NOMO-1 (cell line): ENCODE measurements at regions not wholly inside any gene's neighbourhood (a gene's known extent, or its start where the extent isn't known, plus 50 kb on each side); places are given as distances from the start of the nearest gene placed in this dataset.
"Not testable (repeated sequence)": the region's sequence is repeated elsewhere in the genome, so short reads cannot be mapped to it uniquely, and the experiment has no call there.

Experiments used
- DNase-seq, 2 experiments: peaks; one replicate each; lab custom pipeline; 2025; ENCODE audit not compliant: unreplicated experiment in 2 of 2; lab: John Stamatoyannopoulos, UW

- no peak for DNase-seq
These were observed 112.8 kb upstream of the EOLA2 start for GRCh38 chrX:150051096-150051495.

GRCh38 chrX:150052226-150052625 lies 113.9 kb upstream of the EOLA2 start:
- DNase-seq = no peak

- no peak for DNase-seq
These were observed 120.4 kb upstream of the EOLA2 start for GRCh38 chrX:150058728-150059127.

DNA sequence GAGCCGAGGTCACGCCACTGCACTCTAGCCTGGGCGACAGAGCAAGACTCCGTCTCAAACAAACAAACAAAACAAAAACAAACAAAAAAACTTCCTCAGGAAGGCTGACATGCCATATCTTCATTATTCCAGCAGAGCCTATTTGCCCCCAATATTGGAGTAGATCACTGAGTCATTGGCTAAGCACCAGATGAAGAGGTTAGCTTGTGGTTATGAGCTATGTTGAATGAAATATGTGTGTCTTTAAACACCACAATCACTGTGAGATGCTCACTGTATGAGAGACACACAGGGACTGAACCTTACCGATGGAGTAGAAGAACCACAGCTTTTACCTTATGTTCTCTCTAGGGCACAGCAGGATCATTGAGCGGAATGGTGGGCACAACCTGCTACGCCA lies 122.1 kb upstream of the EOLA2 start:
- no peak for DNase-seq

DNA sequence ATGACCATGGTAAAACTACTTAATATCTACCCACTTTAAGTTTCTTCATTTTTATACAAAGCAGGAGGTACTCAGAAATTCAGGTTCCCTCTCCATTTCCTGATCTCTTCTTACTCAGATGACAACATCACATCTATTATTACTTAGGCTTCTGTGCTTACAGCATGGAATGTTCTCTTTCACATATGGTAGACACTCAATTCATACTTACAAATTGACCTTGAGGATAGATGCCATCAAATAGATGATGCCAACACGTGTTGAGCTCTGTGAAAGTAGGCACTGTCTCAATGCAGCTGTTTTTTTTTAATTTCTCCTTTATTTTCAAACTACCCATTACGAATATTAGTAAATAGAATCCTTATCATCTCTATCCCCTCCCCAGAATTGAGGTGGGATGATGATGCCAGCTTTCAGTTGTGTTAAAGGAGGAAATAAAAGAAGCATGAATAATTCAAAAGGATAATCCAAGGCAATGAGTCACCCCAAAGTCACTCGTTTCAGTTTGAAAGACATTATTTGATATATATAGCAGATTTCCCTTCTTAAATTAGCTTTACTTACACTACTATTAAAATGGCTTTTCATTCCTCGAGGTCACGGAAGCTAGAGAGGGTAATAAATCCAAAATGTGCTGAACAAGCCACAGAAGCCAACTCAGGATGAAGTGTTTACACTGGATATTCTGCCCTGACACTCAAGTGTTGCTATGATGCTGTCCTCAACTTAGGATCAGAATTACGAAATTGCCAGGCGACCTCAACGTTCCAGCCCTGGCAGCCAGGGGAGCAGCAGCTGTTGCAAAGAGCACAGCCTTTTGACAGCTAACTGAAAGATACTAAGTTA lies 124.2 kb upstream of the EOLA2 start:
- peak in 1 of 2 experiments; percentile 11 for DNase-seq

GRCh38 chrX:150063138-150063518 lies 124.8 kb upstream of the EOLA2 start:
- no peak for DNase-seq

GRCh38 chrX:150063674-150064073 lies 125.4 kb upstream of the EOLA2 start:
- DNase-seq = peak; percentile 72 to 87

DNA sequence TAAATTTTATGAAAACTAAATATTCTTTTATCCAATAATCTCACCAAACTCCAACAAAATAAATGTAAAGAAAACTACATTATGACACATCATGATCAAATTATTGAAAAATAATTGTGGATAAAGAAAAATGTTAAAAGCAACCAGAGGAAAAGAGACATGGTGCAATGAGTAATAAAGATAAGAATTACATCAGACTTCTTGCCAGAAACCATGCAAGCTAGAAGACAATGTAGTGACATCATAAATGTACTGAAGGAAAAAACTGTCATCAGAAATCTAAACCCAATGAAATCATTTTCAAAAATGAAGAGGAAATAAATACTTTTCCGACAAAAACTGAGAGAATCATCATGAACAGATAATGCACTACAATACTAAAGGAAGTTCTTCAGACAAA lies 135.9 kb upstream of the EOLA2 start:
- DNase-seq = no peak

DNA sequence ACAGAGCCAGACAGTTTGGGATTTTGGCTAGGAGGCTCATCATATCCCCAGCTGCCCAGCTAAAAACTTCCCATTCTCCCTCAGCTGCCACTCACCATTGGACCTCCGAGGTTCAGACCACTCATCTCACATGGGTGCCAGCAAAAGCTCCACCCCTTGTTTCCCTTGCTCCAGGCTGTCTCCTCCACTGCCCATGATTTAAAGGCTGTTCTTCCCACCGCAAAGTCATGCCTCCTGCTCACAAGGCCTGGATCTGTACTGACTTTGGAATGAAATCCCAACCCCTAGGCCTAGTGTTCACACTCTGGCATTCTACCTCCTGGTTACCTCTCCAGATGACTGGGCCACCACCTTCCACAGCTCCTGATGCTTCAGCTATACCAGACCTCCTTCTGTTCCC lies 142.2 kb upstream of the EOLA2 start:
- DNase-seq = no peak

DNA sequence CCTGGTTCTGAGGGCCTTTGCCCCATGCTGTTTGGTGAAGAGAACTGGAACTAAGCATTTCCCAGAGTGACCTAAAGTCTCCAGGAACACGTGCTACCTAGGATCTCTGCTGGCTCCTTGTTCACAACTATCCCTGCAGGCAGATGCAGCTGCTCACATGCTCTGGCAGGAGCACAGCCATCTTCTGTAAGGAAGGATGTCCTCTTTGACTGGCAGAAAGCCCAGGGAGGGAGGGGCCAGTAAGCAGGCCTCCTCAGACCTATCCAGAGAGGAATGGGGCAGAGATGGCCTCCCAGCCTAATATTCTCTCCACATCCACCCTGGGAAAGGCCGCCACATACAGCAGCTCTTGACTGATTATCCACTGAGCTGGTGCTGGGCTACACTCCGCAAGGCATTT lies 142.8 kb upstream of the EOLA2 start:
- DNase-seq = no peak

- no peak for DNase-seq
These were observed 146.4 kb upstream of the EOLA2 start for GRCh38 chrX:150084496-150085229.

DNA sequence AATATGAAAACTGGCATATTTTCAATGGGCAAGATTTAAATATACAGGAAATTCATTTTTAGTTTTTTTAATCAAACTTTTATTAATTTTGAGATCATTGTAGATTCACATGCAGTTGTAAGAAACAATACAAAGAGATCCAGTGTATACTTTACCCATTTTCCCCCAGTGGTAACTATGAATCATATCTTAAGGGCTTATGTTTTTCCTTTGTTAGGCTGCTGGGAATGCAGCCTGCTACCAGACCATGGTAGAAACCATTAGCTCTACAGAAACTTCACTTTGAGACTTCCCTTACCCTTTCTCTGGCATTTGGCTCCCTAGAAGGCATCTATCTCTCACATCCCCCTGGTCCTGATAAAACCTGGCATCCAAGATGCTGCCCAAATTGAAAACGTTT lies 147.6 kb upstream of the EOLA2 start:
- no peak for DNase-seq

- DNase-seq = no peak
These were observed 148.1 kb upstream of the EOLA2 start for GRCh38 chrX:150086371-150086770.

DNA sequence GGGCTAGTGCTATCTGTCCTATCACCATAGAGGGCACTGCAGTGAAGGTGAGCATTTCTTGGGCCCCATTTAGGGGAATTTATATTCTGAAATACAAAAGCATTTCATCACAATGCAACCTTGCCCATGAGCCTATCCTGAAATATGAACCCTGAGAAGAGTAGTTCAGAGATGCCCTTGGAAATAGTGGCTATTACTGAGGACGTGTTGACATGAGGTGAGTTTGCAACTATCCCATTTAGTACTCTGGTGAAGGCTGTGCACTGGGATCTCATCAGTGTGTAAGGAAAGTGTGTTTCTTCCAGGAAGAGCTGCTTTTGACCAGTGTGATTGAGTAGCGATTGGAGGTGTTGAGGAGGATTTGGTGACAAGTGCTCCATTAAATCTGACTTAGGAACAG lies 149.3 kb upstream of the EOLA2 start:
- no peak for DNase-seq

DNA sequence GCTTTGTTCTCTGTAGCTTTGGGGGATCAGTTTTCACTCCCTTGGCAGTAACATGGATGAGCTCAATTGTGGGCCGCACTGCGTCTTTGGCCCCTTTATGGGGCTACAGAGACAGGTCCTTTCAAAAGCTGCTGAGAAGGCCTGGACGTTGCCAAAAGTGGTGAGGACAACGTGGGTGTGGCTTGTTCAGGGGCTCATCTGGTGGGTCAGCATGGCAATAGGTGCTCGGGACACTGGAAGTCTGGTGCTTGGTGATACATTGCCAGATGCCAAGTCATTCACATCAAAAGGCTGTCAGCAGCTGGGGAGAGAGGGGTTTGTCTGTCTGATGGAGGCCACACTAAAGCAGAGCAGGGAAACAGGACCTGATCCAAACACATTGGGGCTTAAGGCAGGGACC lies 149.8 kb upstream of the EOLA2 start:
- DNase-seq = no peak

DNA sequence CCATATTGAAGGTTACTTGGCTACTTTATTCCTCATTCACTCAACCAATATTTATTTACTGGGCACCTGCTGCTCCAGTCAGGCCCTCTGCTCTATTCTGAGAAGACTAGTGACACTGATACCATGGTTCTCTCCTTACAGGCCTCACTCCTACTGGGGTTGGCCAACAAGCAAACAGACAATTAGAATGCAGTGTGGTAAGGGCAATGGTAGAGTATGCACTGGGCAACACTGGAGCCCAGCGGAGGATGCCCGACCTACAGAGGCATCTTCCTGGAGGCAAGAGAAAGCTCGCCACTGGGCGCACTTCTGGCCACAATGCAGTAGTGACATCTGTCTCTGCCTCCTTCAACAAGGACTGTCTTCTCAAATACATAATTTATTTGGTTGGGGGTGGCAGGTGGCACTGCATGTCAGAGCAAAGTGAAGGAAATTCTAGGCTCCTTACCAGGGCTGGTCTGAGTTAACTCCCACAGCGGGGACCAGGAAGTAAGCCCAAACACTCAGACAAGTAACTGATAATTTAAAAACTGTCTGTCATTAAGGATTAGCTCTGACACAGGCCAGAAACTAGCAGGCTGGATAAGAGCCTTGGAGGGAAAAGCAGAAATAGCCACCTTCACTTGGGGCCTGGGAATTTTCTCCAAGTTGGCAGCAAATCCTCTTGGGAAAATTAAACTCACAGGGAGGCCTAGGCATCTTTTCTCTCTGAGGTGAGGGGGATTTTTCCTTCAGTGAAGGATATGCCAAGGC lies 150.7 kb upstream of the EOLA2 start:
- DNase-seq = no peak

DNA sequence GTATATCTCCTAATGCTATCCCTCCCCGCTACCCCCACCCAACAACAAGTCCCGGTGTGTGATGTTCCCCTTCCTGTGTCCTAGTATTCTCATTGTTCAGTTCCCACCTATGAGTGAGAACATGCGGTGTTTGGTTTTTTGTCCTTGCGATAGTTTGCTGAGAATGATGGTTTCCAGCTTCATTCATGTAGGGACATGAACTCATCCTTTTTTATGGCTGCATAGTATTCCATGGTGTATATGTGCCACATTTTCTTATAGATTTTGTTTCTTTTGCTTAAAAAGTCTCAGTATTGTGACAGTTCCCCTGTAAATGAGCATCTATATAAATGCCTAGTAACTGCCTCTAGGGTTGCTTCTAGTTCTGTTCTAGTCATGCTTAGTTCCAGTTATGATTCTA lies 153.0 kb upstream of the EOLA2 start:
- DNase-seq = not testable (repeated sequence)

DNA sequence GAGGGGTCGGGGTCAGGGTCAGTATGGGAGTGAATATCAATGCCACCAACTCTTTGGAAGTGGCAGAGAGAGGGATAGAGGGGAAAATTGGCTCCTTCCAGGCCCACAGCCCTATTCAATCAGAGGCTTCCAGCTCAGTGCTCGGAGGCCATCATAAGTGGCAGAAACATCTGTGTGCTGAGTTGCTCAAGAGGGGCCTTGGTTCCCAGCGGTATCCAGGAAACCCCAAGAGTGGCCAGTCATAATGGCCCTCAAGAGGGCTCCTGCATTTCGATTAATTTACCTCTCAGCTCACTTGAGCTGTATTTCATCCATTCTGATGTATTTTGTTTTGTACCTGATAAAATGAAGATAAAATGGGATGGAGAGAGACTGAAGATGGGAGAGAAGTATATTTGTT lies 154.3 kb upstream of the EOLA2 start:
- no peak for DNase-seq

GRCh38 chrX:150094375-150094774 lies 156.1 kb upstream of the EOLA2 start:
- DNase-seq = no peak

DNA sequence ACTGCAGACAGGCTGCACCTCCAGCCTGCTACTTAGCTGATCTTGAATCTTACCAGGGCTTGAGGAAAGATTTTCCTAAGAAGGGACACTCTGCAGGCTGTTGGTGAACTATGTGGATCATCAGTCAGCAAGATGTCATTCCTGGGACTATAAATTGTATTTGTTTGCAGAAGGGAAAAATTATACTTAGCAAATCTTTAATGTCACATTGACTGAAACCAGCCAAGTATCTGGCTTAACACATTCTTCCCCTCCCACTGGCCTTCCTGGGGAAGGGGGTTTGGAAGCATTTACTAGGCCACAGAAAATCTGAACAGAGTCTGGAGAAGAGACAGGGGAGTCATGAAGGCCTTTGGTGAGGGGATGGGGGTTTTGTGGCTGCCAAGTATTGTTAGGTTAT lies 156.7 kb upstream of the EOLA2 start:
- DNase-seq = no peak

DNA sequence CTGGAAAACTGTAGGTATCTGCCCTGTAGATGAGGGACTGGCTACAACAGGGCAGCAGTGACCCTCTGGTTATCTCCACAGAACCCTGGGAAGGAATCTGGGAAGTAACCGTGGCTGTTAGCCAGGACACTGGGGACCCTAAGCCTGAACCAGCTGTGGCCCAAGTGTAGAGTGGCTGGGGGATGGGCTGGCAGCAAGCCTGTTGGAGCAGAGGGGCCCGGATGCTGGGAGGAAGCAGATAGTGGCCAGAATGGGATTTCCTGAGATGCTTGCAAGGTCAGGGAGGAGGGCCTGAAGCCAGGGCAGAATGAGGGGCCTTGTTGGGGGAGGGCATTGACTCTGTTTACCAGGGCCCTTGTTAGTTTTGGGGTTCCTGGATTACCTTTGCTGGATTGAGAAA lies 161.0 kb upstream of the EOLA2 start:
- DNase-seq = no peak

- no peak for DNase-seq
These were observed 162.0 kb upstream of the EOLA2 start for GRCh38 chrX:150100261-150100660.
